H1 (cell line): ENCODE measurements at regions not wholly inside any gene's neighbourhood (a gene's known extent, or its start where the extent isn't known, plus 50 kb on each side); places are given as distances from the start of the nearest gene placed in this dataset.

ENCODE experiments used
- CTCF ChIA-PET: fragments of 300-600 bp; sonication (Branson Sonifier 250); formaldehyde crosslinking; loops from one replicate; lab custom pipeline; 2021; ENCODE audit not compliant: partially characterized antibody; lab: Charles Lee
- POLR2A ChIA-PET: fragments of 300-600 bp; sonication (Branson Sonifier 250); formaldehyde crosslinking; loops from one replicate; lab custom pipeline; 2021; ENCODE audit warnings: inconsistent platforms; ENCODE audit not compliant: partially characterized antibody; lab: Charles Lee
- DNase-seq, 2 experiments: peaks; one replicate each; pipeline versions ENCODE4 v3.0.0 to v3.0.0-alpha.2; 2010 to 2022; ENCODE audit warnings: low spot score in 2 of 2, low read depth in 1 of 2, mixed read lengths in 1 of 2
- FAIRE-seq: peaks from 2 replicates; lab custom pipeline; 2011; peaks lifted over from hg19 to GRCh38; lab: Jason Lieb, UNC
- H2AFZ ChIP-seq: 2 replicates; pipeline ENCODE4 v1.8.1; 2012; ENCODE audit warnings: low read length, inconsistent platforms
- H2AK5ac ChIP-seq: 2 replicates; pipeline ENCODE4 v1.6.1; 2013; ENCODE audit warnings: low read depth, low read length
- H2BK120ac ChIP-seq: replicated peaks from 2 replicates; pipeline ENCODE3; 2013; ENCODE audit warnings: low read depth, low read length, inconsistent platforms
- H2BK12ac ChIP-seq: 2 replicates; pipeline ENCODE4 v1.6.1; 2013; ENCODE audit warnings: low read depth, low read length
- H2BK15ac ChIP-seq: 2 replicates; pipeline ENCODE4 v1.6.1; 2013; ENCODE audit warnings: low read length
- H2BK20ac ChIP-seq: 2 replicates; pipeline ENCODE4 v1.6.1; 2013; ENCODE audit warnings: low read length
- H2BK5ac ChIP-seq: 2 replicates; pipeline ENCODE4 v1.6.1; 2013; ENCODE audit warnings: low read depth, low read length
- H3K14ac ChIP-seq: 2 replicates; pipeline ENCODE4 v1.6.1; 2013; ENCODE audit warnings: inconsistent platforms; ENCODE audit not compliant: insufficient read length
- H3K18ac ChIP-seq: 2 replicates; pipeline ENCODE4 v1.6.1; 2013; ENCODE audit warnings: low read length; ENCODE audit errors: extremely low read depth
- H3K23ac ChIP-seq: 2 replicates; pipeline ENCODE4 v1.6.1; 2013; ENCODE audit warnings: inconsistent platforms; ENCODE audit not compliant: insufficient read length
- H3K23me2 ChIP-seq: 2 replicates; pipeline ENCODE4 v1.6.1; 2013; ENCODE audit warnings: low read depth, low read length
- H3K27ac ChIP-seq: 2 replicates; pipeline ENCODE4 v1.6.1; 2011; ENCODE audit warnings: low read depth, low read length, inconsistent platforms
- H3K27me3 ChIP-seq, 4 experiments: replicated peaks in 1 of 4; 1 replicate in 1 of 4; 2 replicates in 3 of 4; pipeline versions ENCODE4 v1.6.1 to v1.8.1; 2011 to 2013; ENCODE audit warnings: low read length in 3 of 4, mild to moderate bottlenecking in 3 of 4, inconsistent platforms in 2 of 4, mixed read lengths in 2 of 4, moderate library complexity in 1 of 4; ENCODE audit not compliant: control insufficient read depth in 3 of 4, insufficient read depth in 3 of 4; ENCODE audit errors: extremely low read depth in 1 of 4
- H3K36me3 ChIP-seq, 4 experiments: 2 replicates each; pipeline versions ENCODE4 v1.6.1 to v1.8.1; 2011 to 2013; ENCODE audit warnings: mild to moderate bottlenecking in 4 of 4, low read length in 3 of 4, moderate library complexity in 2 of 4, control low read depth in 1 of 4, inconsistent platforms in 1 of 4; ENCODE audit not compliant: insufficient read depth in 4 of 4, control insufficient read depth in 2 of 4
- H3K4ac ChIP-seq: replicated peaks from 2 replicates; pipeline ENCODE3; 2013; ENCODE audit warnings: low read length, low read depth, mixed read lengths, inconsistent platforms; ENCODE audit not compliant: insufficient read length
- H3K4me1 ChIP-seq, 4 experiments: replicated peaks in 1 of 4; 1 replicate in 1 of 4; 2 replicates in 3 of 4; pipeline versions ENCODE4 v1.6.1 to v1.8.1; 2011 to 2013; ENCODE audit warnings: low read length in 3 of 4, inconsistent platforms in 2 of 4, mixed read lengths in 1 of 4; ENCODE audit not compliant: insufficient read depth in 4 of 4, control insufficient read depth in 3 of 4
- H3K4me2 ChIP-seq, 2 experiments: 2 replicates each; pipeline versions ENCODE4 v1.6.1 to v1.8.1; 2011 to 2013; ENCODE audit warnings: low read depth in 2 of 2, low read length in 2 of 2, control low read depth in 1 of 2, inconsistent platforms in 1 of 2, mild to moderate bottlenecking in 1 of 2; ENCODE audit not compliant: insufficient read depth in 1 of 2
- H3K4me3 ChIP-seq, 4 experiments: fragments of 200-600, 300-600 bp in 1 of 4; sonication (generic), shearing (Covaris generic), sonication (Bioruptor Twin) in 1 of 4; 2 replicates each; pipeline versions ENCODE4 v1.5.1 to v1.8.1; 2011 to 2016; ENCODE audit warnings: low read length in 4 of 4, low read depth in 3 of 4, control low read depth in 2 of 4, inconsistent platforms in 2 of 4, mild to moderate bottlenecking in 2 of 4, mixed read lengths in 1 of 4, moderate library complexity in 1 of 4; ENCODE audit not compliant: insufficient read depth in 2 of 4; ENCODE audit errors: extremely low read depth in 1 of 4
- H3K56ac ChIP-seq: replicated peaks from 2 replicates; pipeline ENCODE3; 2013; ENCODE audit warnings: low read depth, mild to moderate bottlenecking, mixed read lengths, low read length, inconsistent platforms; ENCODE audit not compliant: insufficient read length
- H3K79me1 ChIP-seq: 2 replicates; pipeline ENCODE4 v1.6.1; 2013; ENCODE audit warnings: low read depth, low read length, control low read depth
- H3K79me2 ChIP-seq, 2 experiments: 2 replicates each; pipeline versions ENCODE4 v1.6.1 to v1.8.1; 2012 to 2013; ENCODE audit warnings: low read length in 2 of 2, mild to moderate bottlenecking in 2 of 2, inconsistent platforms in 1 of 2; ENCODE audit not compliant: insufficient read depth in 2 of 2, control insufficient read depth in 1 of 2
- H3K9ac ChIP-seq, 4 experiments: replicated peaks in 1 of 4; 1 replicate in 1 of 4; 2 replicates in 3 of 4; pipeline versions ENCODE4 v1.6.1 to v1.8.1; 2011 to 2013; ENCODE audit warnings: low read depth in 3 of 4, low read length in 3 of 4, control low read depth in 2 of 4, mild to moderate bottlenecking in 2 of 4, moderate library complexity in 2 of 4, inconsistent platforms in 1 of 4; ENCODE audit errors: extremely low read depth in 1 of 4
- H3K9me3 ChIP-seq, 2 experiments: 2 replicates each; pipeline versions ENCODE4 v1.6.1 to v1.8.1; 2012 to 2013; ENCODE audit warnings: mild to moderate bottlenecking in 2 of 2, moderate library complexity in 2 of 2, control low read depth in 1 of 2, inconsistent platforms in 1 of 2, low read depth in 1 of 2, low read length in 1 of 2, mixed read lengths in 1 of 2; ENCODE audit not compliant: insufficient read depth in 2 of 2
- H4K20me1 ChIP-seq, 2 experiments: replicated peaks in 1 of 2; 2 replicates each; pipeline versions ENCODE3 to v1.8.1; 2011 to 2013; ENCODE audit warnings: inconsistent platforms in 2 of 2, low read length in 2 of 2, mild to moderate bottlenecking in 1 of 2; ENCODE audit not compliant: insufficient read depth in 2 of 2, control insufficient read depth in 1 of 2
- H4K5ac ChIP-seq: 2 replicates; pipeline ENCODE4 v1.6.1; 2013; ENCODE audit warnings: low read length, low read depth, mixed read lengths, inconsistent platforms; ENCODE audit not compliant: insufficient read length
- H4K8ac ChIP-seq: 2 replicates; pipeline ENCODE4 v1.8.0; 2013; ENCODE audit warnings: mild to moderate bottlenecking, moderate library complexity, low read length, inconsistent platforms; ENCODE audit not compliant: insufficient read depth; ENCODE audit errors: extremely low read depth
- H4K91ac ChIP-seq: replicated peaks from 2 replicates; pipeline ENCODE3; 2013; ENCODE audit warnings: low read length, mixed read lengths, inconsistent platforms; ENCODE audit not compliant: insufficient read length
- GTF2F1 ChIP-seq: IDR thresholded peaks from 2 replicates; pipeline ENCODE4 v1.6.1; 2012; ENCODE audit warnings: low read depth, low read length, improper control_type of control experiment, borderline replicate concordance
- RAD21 ChIP-seq, 2 experiments: IDR thresholded peaks in 1 of 2; conservative IDR thresholded peaks in 1 of 2; 2 replicates each; pipeline ENCODE4 v1.6.1; 2011; ENCODE audit warnings: low read depth in 2 of 2, low read length in 2 of 2, improper control_type of control experiment in 1 of 2, inconsistent platforms in 1 of 2, mild to moderate bottlenecking in 1 of 2, moderate library complexity in 1 of 2
- RBBP5 ChIP-seq: IDR thresholded peaks from 2 replicates; pipeline ENCODE4 v1.7.1; 2012; ENCODE audit warnings: low read depth, mild to moderate bottlenecking, inconsistent platforms, low read length, moderate library complexity, borderline replicate concordance
- WGBS, 2 experiments: shearing (Covaris generic) in 1 of 2; methylation state at CpG; one replicate each; pipeline versions ENCODE4 v1.1.6 to v1.1.7; 2013 to 2015; ENCODE audit warnings: low lambda C conversion rate in 2 of 2, mixed read lengths in 2 of 2, inconsistent platforms in 1 of 2, low coverage in 1 of 2, missing lambda C conversion rate in 1 of 2; ENCODE audit not compliant: insufficient replicate concordance in 2 of 2, insufficient coverage in 1 of 2, insufficient read length in 1 of 2; ENCODE audit errors: extremely low coverage in 1 of 2, missing lambda C conversion rate in 1 of 2; 5-methylcytosine and 5-hydroxymethylcytosine counted together

DNA sequence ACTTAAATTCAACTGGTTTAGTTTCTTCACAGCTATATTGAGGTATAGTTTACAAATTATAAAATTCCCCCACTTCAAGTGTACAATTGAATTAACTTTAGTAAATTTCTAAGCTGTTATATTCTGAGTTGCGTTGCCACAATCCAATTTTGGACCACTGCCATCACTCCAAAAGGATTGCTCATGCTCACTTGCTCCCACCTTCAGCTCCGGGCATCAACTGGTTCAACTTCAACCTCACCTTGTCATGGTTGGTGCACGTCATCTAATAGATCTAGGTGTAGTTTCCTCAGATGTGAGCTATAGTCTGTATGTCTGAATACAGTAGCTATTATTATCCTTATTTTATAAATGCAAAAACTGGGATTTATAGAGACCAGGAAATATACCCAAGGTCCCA, 942.5 kb upstream of the WWC1 start:
- no peak overlapping the region for H2AFZ ChIP-seq
- no peak overlapping the region for H3K14ac ChIP-seq
- no peaks in the 10 kb centered on the region for H3K79me1 ChIP-seq
- H4K5ac ChIP-seq: no peak overlapping the region
- H4K8ac ChIP-seq: no peak overlapping the region
- H3K27ac ChIP-seq: no peak overlapping the region
- no peak overlapping the region for H2BK20ac ChIP-seq
- 91% methylated on average over 3 of the region's 3 CpGs; no CpG with 5 or more reads in 1 of the 2 experiments for WGBS, 2 experiments
- no peak overlapping the region for H3K23ac ChIP-seq
- H3K27me3 ChIP-seq: no peaks in the 10 kb centered on the region
- no peak overlapping the region for H2BK120ac ChIP-seq
- no peak overlapping the region for H3K56ac ChIP-seq
- H4K20me1 ChIP-seq: no peaks in the 10 kb centered on the region
- DNase-seq (no peak), FAIRE-seq (no peak)
- H3K9me3 ChIP-seq: no peaks in the 10 kb centered on the region
- no peaks in the 10 kb centered on the region for H3K79me2 ChIP-seq
- H3K23me2 ChIP-seq: no peaks in the 10 kb centered on the region
- H2BK15ac ChIP-seq: no peak overlapping the region
- no peak overlapping the region for H3K4me2 ChIP-seq
- no peak overlapping the region; a peak in 1 of 7 replicates for H3K9ac ChIP-seq
- H3K18ac ChIP-seq: no peak overlapping the region
- CTCF ChIA-PET: interaction anchor here (0.6 to 1.3 kb wide), 6 partner anchors 10 to 182 kb away, joined by 3 to 5 read pairs (median 3); no protein-coding TSS in a partner anchor
- no peaks in the 10 kb centered on the region; a peak in 1 of 7 replicates for H3K4me1 ChIP-seq
- H2AK5ac ChIP-seq: no peak overlapping the region
- no peaks in the 10 kb centered on the region for H3K36me3 ChIP-seq
- H2BK12ac ChIP-seq: no peak overlapping the region
- no peak overlapping the region for H2BK5ac ChIP-seq
- no peak overlapping the region for H4K91ac ChIP-seq
- H3K4me3 ChIP-seq: no peak overlapping the region
- POLR2A ChIA-PET: no interaction called here
- H3K4ac ChIP-seq: no peak overlapping the region
- TF ChIP-seq GTF2F1 (no peak), RBBP5 (no peak), RAD21 (IDR thresholded peaks at IDR 0.05 in 1 of 2, conservative IDR thresholded peaks at IDR 0.05 in 1 of 2; ENCODE audit: low read depth in 2 of 2, low read length in 2 of 2) (no peak)
